GM19025 (cell line): ENCODE measurements at regions not wholly inside any gene's neighbourhood (a gene's known extent, or its start where the extent isn't known, plus 50 kb on each side); places are given as distances from the start of the nearest gene placed in this dataset.
A peak's percentile ranks its signal among the peaks of the same experiment; 100 is the strongest.

Experiments
- ATAC-seq: cut with Tn5 transposase; IDR thresholded peaks from one replicate; pipeline ENCODE4 v1.9.1; 2021; ENCODE audit warnings: mild to moderate bottlenecking, low read depth, moderate library complexity; ENCODE audit not compliant: unreplicated experiment

- no peak for ATAC-seq
Observed at GRCh38 chr2:215750763-215751162, 262.6 kb downstream of the MREG start.

GRCh38 chr2:215749092-215749957 lies 264.0 kb downstream of the MREG start:
- ATAC-seq, result no peak

- ATAC-seq, result no peak
Observed at GRCh38 chr2:215748446-215748845, 264.9 kb downstream of the MREG start.

GRCh38 chr2:215746887-215747615 lies 266.3 kb downstream of the MREG start:
- ATAC-seq, result no peak

GRCh38 chr2:215746226-215746886 lies 267.0 kb downstream of the MREG start:
- no peak for ATAC-seq

GRCh38 chr2:215745331-215745730 lies 268.0 kb downstream of the MREG start:
- no peak for ATAC-seq

GRCh38 chr2:215744514-215744913 lies 268.8 kb downstream of the MREG start:
- no peak for ATAC-seq

GRCh38 chr2:215743066-215743465 lies 270.3 kb downstream of the MREG start:
- no peak for ATAC-seq

GRCh38 chr2:215742021-215742420 lies 271.3 kb downstream of the MREG start:
- no peak for ATAC-seq

GRCh38 chr2:215740071-215740470 lies 273.3 kb downstream of the MREG start:
- ATAC-seq, result no peak

GRCh38 chr2:215738351-215738750 lies 275.0 kb downstream of the MREG start:
- ATAC-seq, result no peak

- no peak for ATAC-seq
Observed at GRCh38 chr2:215737477-215737876, 275.9 kb downstream of the MREG start.

GRCh38 chr2:215736653-215737290 lies 276.6 kb downstream of the MREG start:
- no peak for ATAC-seq

GRCh38 chr2:215731108-215731658 lies 282.2 kb downstream of the MREG start:
- ATAC-seq, result no peak

GRCh38 chr2:215729985-215730620 lies 283.2 kb downstream of the MREG start:
- no peak for ATAC-seq

GRCh38 chr2:215728504-215729065 lies 284.8 kb downstream of the MREG start:
- ATAC-seq, result peak; percentile 76

- no peak for ATAC-seq
Observed at GRCh38 chr2:215727507-215728503, 285.5 kb downstream of the MREG start.

GRCh38 chr2:215726070-215726469 lies 287.3 kb downstream of the MREG start:
- no peak for ATAC-seq
